Gastroesophageal sphincter (tissue), 3 donors: ENCODE measurements at regions not wholly inside any gene's neighbourhood (a gene's known extent, or its start where the extent isn't known, plus 50 kb on each side); places are given as distances from the start of the nearest gene placed in this dataset.

Source experiments
- EP300 ChIP-seq: sonication (generic); formaldehyde crosslinking; IDR thresholded peaks from one replicate; pipeline ENCODE4 v1.6.1; 2017; ENCODE audit warnings: antibody characterized with exemption, mild to moderate bottlenecking
- POLR2A ChIP-seq, 2 donors: fragments of 450-650 bp; IDR thresholded peaks; one replicate each; pipeline ENCODE4 v1.6.1; 2017; ENCODE audit warnings: antibody characterized with exemption in 2 of 2, mild to moderate bottlenecking in 2 of 2, moderate library complexity in 1 of 2
- TF ChIP-seq, protein P1 (sequence below), 4 experiments: fragments of 200-600 bp in 2 of 4; fragments of 450-650 bp in 2 of 4; sonication (generic) in 1 of 4; IDR thresholded peaks; one replicate each; pipeline ENCODE4 v1.5.1; 2017 to 2019; ENCODE audit warnings: antibody characterized with exemption in 4 of 4, mild to moderate bottlenecking in 2 of 4, moderate library complexity in 2 of 4

DNA sequence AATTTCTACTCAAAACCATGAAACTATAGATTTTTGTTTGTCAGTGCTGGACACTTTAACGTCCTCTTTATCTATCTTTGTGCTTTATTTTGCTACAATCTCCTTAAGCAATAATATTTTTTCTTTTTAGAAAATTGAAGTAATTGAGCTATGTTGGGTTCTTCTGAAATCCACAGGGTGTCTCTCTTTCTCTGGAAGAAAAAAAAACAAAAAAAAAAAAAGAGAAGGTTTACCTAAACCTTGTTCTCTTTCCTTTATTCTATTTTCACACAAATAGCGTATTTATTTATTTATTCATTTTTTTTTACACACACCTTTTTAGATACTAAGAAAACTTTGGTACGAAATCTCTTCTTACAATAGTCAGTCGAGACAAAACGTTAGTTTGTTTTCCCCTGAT lies 601.0 kb downstream of the EDEM1 start:
- TF ChIP-seq, protein P1, sequence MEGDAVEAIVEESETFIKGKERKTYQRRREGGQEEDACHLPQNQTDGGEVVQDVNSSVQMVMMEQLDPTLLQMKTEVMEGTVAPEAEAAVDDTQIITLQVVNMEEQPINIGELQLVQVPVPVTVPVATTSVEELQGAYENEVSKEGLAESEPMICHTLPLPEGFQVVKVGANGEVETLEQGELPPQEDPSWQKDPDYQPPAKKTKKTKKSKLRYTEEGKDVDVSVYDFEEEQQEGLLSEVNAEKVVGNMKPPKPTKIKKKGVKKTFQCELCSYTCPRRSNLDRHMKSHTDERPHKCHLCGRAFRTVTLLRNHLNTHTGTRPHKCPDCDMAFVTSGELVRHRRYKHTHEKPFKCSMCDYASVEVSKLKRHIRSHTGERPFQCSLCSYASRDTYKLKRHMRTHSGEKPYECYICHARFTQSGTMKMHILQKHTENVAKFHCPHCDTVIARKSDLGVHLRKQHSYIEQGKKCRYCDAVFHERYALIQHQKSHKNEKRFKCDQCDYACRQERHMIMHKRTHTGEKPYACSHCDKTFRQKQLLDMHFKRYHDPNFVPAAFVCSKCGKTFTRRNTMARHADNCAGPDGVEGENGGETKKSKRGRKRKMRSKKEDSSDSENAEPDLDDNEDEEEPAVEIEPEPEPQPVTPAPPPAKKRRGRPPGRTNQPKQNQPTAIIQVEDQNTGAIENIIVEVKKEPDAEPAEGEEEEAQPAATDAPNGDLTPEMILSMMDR (IDR thresholded peaks at IDR 0.05) = no peak
- no peak for TF ChIP-seq EP300
- TF ChIP-seq POLR2A (IDR thresholded peaks at IDR 0.05) = no peak
